ENCODE measurements at regions not wholly inside any gene's neighbourhood (a gene's known extent, or its start where the extent isn't known, plus 50 kb on each side); places are given as distances from the start of the nearest gene placed in this dataset.
A peak's percentile ranks its signal among the peaks of the same experiment; 100 is the strongest.

DNA sequence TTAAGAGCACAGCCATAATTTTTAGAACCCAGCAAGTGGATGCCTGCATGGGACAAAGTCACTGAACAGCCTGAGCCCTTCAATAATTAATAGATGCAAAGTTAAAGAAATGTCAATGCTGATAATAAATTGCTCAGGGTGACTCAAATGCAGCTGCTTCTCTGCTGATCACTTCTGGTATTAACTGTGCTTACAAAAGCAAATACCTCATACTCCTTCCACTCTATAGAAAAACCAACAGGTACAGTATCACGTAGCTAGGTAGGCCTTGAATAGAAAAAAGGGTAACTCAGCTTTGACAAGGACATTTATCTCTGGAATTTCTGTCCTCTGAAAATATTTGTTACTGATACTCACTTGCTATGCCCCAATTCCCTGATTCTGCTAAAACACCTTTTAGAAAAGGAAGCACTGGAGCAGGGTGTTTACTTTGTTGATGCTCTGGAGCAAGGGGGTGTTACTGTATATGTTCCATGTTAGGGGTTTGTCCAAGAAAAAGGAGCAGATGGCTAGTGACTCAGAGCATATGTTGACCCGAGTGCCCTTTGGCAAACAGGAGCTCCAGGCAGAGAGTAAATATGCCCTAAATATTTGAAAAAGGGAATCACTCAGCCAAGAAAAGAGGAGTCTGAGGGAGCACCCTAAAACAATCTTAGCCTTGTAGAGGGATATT, 59.1 kb upstream of the RTN4 start (continued):
- TF ChIP-seq ZSCAN22 (CRISPR knock-in tag; IDR thresholded peaks at IDR 0.05) (no peak), ZNF138 (CRISPR knock-in tag; IDR thresholded peaks at IDR 0.05; ENCODE audit: low read depth) (no peak), BCL3 (CRISPR knock-in tag; IDR thresholded peaks at IDR 0.05) (no peak), ISX (CRISPR knock-in tag; conservative IDR thresholded peaks at IDR 0.05) (no peak), ZNF615 (CRISPR knock-in tag; IDR thresholded peaks at IDR 0.05; ENCODE audit: borderline replicate concordance) (no peak), ZBTB40 (IDR thresholded peaks at IDR 0.05) (no peak), ZBTB40 (CRISPR knock-in tag; IDR thresholded peaks at IDR 0.05) (no peak), ZNF484 (CRISPR knock-in tag; IDR thresholded peaks at IDR 0.05; ENCODE audit: borderline replicate concordance, low read depth) (no peak), KLF13 (CRISPR knock-in tag; IDR thresholded peaks at IDR 0.05) (no peak), ZBTB38 (CRISPR knock-in tag; IDR thresholded peaks at IDR 0.05) (no peak), HMG20B (CRISPR knock-in tag; conservative IDR thresholded peaks at IDR 0.05) (no peak; the same call in 1 of the 2 replicates)
- TF ChIP-seq, protein P1, sequence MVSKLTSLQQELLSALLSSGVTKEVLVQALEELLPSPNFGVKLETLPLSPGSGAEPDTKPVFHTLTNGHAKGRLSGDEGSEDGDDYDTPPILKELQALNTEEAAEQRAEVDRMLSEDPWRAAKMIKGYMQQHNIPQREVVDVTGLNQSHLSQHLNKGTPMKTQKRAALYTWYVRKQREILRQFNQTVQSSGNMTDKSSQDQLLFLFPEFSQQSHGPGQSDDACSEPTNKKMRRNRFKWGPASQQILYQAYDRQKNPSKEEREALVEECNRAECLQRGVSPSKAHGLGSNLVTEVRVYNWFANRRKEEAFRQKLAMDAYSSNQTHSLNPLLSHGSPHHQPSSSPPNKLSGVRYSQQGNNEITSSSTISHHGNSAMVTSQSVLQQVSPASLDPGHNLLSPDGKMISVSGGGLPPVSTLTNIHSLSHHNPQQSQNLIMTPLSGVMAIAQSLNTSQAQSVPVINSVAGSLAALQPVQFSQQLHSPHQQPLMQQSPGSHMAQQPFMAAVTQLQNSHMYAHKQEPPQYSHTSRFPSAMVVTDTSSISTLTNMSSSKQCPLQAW (CRISPR knock-in tag; IDR thresholded peaks at IDR 0.05): 0 out of 2 replicates have a peak, but pooled peaks have one; percentile 52
- TF ChIP-seq, protein P2, sequence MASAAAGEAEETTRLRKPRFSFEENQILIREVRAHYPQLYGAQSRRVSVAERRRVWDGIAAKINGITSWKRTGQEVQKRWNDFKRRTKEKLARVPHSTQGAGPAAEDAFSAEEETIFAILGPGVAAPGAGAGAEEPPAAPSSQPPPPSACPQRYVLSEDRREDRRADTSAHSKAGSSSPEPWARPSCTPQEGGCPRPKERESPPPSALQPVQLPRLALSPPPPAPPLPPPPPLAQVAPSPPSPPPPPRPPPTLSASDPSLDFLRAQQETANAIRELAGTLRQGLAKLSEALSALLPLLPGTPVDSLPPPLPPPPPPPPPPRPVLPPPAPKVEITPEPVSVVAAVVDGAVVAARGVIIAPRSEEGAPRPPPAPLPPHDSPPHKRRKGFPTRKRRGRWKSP (CRISPR knock-in tag; IDR thresholded peaks at IDR 0.05): no peak
- TF ChIP-seq, protein P3, sequence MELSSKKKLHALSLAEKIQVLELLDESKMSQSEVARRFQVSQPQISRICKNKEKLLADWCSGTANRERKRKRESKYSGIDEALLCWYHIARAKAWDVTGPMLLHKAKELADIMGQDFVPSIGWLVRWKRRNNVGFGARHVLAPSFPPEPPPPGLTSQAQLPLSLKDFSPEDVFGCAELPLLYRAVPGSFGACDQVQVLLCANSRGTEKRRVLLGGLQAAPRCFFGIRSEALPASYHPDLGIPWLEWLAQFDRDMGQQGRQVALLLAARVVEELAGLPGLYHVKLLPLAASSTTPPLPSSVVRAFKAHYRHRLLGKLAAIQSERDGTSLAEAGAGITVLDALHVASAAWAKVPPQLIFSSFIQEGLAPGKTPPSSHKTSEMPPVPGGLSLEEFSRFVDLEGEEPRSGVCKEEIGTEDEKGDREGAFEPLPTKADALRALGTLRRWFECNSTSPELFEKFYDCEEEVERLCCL (CRISPR knock-in tag; IDR thresholded peaks at IDR 0.05; ENCODE audit: borderline replicate concordance): no peak

Data from HepG2 (cell line).